Right lobe of liver (tissue), 4 donors: ENCODE measurements at regions not wholly inside any gene's neighbourhood (a gene's known extent, or its start where the extent isn't known, plus 50 kb on each side); places are given as distances from the start of the nearest gene placed in this dataset.

ENCODE experiments used
- CTCF ChIP-seq, 4 donors: fragments of 200-600 bp in 3 of 4; fragments of 450-650 bp in 1 of 4; IDR thresholded peaks; one replicate each; pipeline versions ENCODE4 v1.5.1 to v1.8.0; 2016 to 2022; ENCODE audit warnings: antibody characterized with exemption in 4 of 4, mild to moderate bottlenecking in 2 of 4
- POLR2A ChIP-seq: fragments of 450-650 bp; IDR thresholded peaks from one replicate; pipeline ENCODE4 v1.6.1; 2017; ENCODE audit warnings: antibody characterized with exemption, mild to moderate bottlenecking
- donor health status: DM: no; HTN: no; CAD: no.
- donor health status: DM: no; HTN: no; CAD: no.
- donor health status: DM: no; HTN: yes; CAD: no.

- TF ChIP-seq CTCF (IDR thresholded peaks at IDR 0.05) = no peak
- no peak for TF ChIP-seq POLR2A
Measured at GRCh38 chr9:13555989-13556500, 276.6 kb upstream of the MPDZ start.
